OCI-LY3 (cell line): ENCODE measurements at regions not wholly inside any gene's neighbourhood (a gene's known extent, or its start where the extent isn't known, plus 50 kb on each side); places are given as distances from the start of the nearest gene placed in this dataset.

Experiments used
- H2AFZ ChIP-seq: fragments of 200-600, 300-600 bp; shearing (Covaris generic); 2 replicates; pipeline ENCODE4 v1.6.0; 2014; ENCODE audit warnings: antibody characterized with exemption, low read depth, low read length
- H3K27ac ChIP-seq: fragments of 200-600, 300-600 bp; sonication (generic); 2 replicates; pipeline ENCODE4 v1.5.1; 2014; ENCODE audit warnings: mild to moderate bottlenecking, low read length, moderate library complexity, mixed read lengths
- H3K27me3 ChIP-seq: fragments of 200-600, 300-600 bp; sonication (generic); 2 replicates; pipeline ENCODE4 v1.6.1; 2014; ENCODE audit warnings: low read depth, low read length, mixed read lengths
- H3K36me3 ChIP-seq: fragments of 200-600, 300-600 bp; sonication (generic); replicated peaks from 2 replicates; pipeline ENCODE3; 2014; ENCODE audit warnings: low read depth, low read length, mixed read lengths
- H3K4me1 ChIP-seq: fragments of 300-600, 200-600 bp; sonication (generic); 2 replicates; pipeline ENCODE4 v1.6.1; 2014; ENCODE audit warnings: low read length, mixed read lengths
- H3K4me2 ChIP-seq: fragments of 200-600, 300-600 bp; sonication (generic); 2 replicates; pipeline ENCODE4 v1.6.1; 2014; ENCODE audit warnings: low read length, mixed read lengths
- H3K4me3 ChIP-seq: fragments of 300-600, 200-600 bp; sonication (generic); 2 replicates; pipeline ENCODE4 v1.5.1; 2014; ENCODE audit warnings: antibody characterized with exemption, mild to moderate bottlenecking, low read length, moderate library complexity
- H3K79me2 ChIP-seq: fragments of 300-600, 200-600 bp; shearing (Covaris generic); 2 replicates; pipeline ENCODE4 v1.6.1; 2014; ENCODE audit warnings: mild to moderate bottlenecking, low read length, mixed read lengths
- H3K9ac ChIP-seq: fragments of 300-600, 200-600 bp; shearing (Covaris generic); 2 replicates; pipeline ENCODE4 v1.6.0; 2014; ENCODE audit warnings: mild to moderate bottlenecking, low read length, moderate library complexity
- H3K9me3 ChIP-seq: fragments of 200-600, 300-600 bp; shearing (Covaris generic); 2 replicates; pipeline ENCODE4 v1.6.1; 2014; ENCODE audit warnings: low read length, mixed read lengths; ENCODE audit not compliant: insufficient read depth
- H4K20me1 ChIP-seq: fragments of 200-600, 300-600 bp; sonication (generic); 2 replicates; pipeline ENCODE4 v1.6.1; 2016; ENCODE audit warnings: low read length, mixed read lengths; ENCODE audit not compliant: insufficient read depth
- EZH2phosphoT487 ChIP-seq: fragments of 200-600 bp; shearing (Covaris generic); IDR thresholded peaks from 2 replicates; pipeline ENCODE4 v1.6.1; 2018; ENCODE audit warnings: antibody characterized with exemption, mixed run types, low read depth
- TF ChIP-seq, protein P1 (sequence below): fragments of 200-600, 300-600 bp; sonication (generic); IDR thresholded peaks from 2 replicates; pipeline ENCODE4 v1.5.1; 2014; ENCODE audit warnings: antibody characterized with exemption, low read length, low read depth

DNA sequence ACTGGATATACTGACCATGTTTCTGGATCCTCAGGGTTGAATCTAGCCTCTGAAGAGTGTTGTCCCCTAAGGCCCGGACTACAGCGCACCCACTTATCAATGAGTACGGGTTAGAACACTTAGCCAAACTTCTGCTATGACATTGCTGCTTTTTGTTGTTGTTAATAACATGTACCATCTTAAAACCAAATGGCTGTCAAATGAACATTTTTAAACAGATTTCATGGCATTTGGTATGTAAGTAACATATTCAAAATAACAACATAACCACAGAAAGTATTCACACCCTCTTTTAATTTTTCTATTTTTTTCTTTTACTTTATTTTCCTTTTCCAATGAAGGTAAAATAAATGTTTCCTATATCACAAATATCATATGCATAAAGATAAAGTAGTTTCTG is 1292.5 kb upstream of the TENM4 start:
- no peak overlapping the region for H3K4me2 ChIP-seq
- H3K9me3 ChIP-seq, result no peaks in the 10 kb centered on the region
- H3K9ac ChIP-seq, result no peak overlapping the region
- no peaks in the 10 kb centered on the region for H3K36me3 ChIP-seq
- no peak overlapping the region for H3K4me3 ChIP-seq
- no peaks in the 10 kb centered on the region for H3K4me1 ChIP-seq
- no peaks in the 10 kb centered on the region for H3K27me3 ChIP-seq
- H4K20me1 ChIP-seq, result no peaks in the 10 kb centered on the region
- no peak overlapping the region for H3K27ac ChIP-seq
- TF ChIP-seq, protein P1, sequence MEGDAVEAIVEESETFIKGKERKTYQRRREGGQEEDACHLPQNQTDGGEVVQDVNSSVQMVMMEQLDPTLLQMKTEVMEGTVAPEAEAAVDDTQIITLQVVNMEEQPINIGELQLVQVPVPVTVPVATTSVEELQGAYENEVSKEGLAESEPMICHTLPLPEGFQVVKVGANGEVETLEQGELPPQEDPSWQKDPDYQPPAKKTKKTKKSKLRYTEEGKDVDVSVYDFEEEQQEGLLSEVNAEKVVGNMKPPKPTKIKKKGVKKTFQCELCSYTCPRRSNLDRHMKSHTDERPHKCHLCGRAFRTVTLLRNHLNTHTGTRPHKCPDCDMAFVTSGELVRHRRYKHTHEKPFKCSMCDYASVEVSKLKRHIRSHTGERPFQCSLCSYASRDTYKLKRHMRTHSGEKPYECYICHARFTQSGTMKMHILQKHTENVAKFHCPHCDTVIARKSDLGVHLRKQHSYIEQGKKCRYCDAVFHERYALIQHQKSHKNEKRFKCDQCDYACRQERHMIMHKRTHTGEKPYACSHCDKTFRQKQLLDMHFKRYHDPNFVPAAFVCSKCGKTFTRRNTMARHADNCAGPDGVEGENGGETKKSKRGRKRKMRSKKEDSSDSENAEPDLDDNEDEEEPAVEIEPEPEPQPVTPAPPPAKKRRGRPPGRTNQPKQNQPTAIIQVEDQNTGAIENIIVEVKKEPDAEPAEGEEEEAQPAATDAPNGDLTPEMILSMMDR, result no peak
- TF ChIP-seq EZH2phosphoT487, result no peak
- H3K79me2 ChIP-seq, result no peaks in the 10 kb centered on the region
- no peak overlapping the region for H2AFZ ChIP-seq

DNA sequence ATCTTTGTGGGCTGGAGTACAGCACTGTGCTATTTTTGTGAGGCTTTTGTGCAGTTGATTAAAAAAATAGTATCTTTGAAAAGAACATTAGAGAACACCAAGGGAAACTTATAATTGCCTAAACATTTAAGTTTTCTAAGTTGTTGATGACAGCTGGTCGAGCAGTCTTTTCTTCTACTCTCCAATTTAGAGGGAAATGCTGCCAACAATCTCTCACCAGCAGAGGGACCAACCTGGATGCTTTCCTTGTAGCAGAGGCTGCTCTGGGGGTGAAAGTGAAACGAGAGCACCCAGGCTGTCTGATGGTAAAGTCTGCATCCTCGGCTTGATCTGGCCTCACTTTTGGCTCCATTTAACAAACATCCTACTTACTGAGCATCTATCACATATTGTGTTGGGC is 1286.5 kb upstream of the TENM4 start:
- H2AFZ ChIP-seq, result peak overlapping the region; percentile 93
- TF ChIP-seq, protein P1, result peak; percentile 79
- no peak for TF ChIP-seq EZH2phosphoT487
- H3K4me3 ChIP-seq, result peak overlapping the region; percentile 56
- H3K9me3 ChIP-seq, result 0 out of 2 replicates have a peak, but pooled peaks cover 3% of the 10 kb centered on the region
- no peaks in the 10 kb centered on the region for H4K20me1 ChIP-seq
- peak overlapping the region; percentile 32; the same call in 1 of the 2 replicates for H3K9ac ChIP-seq
- peak overlapping the region; percentile 79 for H3K4me2 ChIP-seq
- no peaks in the 10 kb centered on the region for H3K36me3 ChIP-seq
- H3K27me3 ChIP-seq, result no peaks in the 10 kb centered on the region
- no peak overlapping the region for H3K27ac ChIP-seq
- no peaks in the 10 kb centered on the region for H3K79me2 ChIP-seq
- peaks cover 35% of the 10 kb centered on the region for H3K4me1 ChIP-seq

DNA sequence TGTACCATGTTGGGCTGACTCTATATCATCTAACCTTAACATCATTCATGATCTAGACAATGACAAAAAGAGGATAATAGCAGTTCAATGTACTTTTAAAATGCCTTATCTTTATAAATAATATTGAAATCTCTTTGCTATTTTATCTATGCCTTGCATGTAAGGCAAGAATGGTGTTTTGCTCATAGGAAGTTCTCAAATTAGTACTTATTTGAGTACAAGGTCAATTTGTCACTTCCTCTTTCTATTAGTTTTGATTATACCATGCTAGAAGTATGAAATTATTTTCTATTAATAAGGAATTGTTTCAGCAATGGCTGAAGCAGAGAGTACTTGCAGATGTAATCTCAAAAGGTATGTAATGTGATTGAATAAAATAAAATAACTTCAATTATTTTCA is 1285.4 kb upstream of the TENM4 start:
- H4K20me1 ChIP-seq, result no peaks in the 10 kb centered on the region
- no peak overlapping the region for H3K9ac ChIP-seq
- H3K79me2 ChIP-seq, result no peaks in the 10 kb centered on the region
- H2AFZ ChIP-seq, result no peak overlapping the region
- peak overlapping the region; percentile 31; the same call in 1 of the 2 replicates for H3K4me2 ChIP-seq
- H3K27me3 ChIP-seq, result no peaks in the 10 kb centered on the region
- no peak overlapping the region for H3K4me3 ChIP-seq
- TF ChIP-seq, protein P1, result no peak
- no peak for TF ChIP-seq EZH2phosphoT487
- H3K9me3 ChIP-seq, result 0 out of 2 replicates have a peak, but pooled peaks cover 3% of the 10 kb centered on the region
- no peaks in the 10 kb centered on the region for H3K36me3 ChIP-seq
- H3K4me1 ChIP-seq, result peaks cover 35% of the 10 kb centered on the region
- no peak overlapping the region for H3K27ac ChIP-seq

DNA sequence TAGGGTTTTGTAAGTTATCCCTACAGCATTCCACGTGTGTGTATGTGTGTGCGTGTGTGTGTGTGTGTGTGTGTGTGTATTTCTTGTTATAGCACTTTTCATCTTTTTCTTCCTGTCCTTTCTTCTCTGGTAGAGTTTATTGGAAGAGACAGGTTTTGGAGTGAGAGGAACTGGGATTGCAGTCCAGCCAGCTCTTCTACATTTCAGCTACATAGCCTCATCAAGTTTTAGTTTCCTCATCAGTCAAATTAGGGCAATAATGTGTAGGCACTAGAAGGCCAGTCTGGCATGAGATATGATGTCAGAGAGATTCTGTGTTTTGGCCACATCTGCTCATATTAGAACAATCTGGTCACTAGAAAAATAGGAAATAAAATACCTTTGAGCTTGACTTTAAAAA is 1283.5 kb upstream of the TENM4 start:
- H3K9ac ChIP-seq, result no peak overlapping the region
- H3K4me3 ChIP-seq, result no peak overlapping the region
- H3K27me3 ChIP-seq, result no peaks in the 10 kb centered on the region
- no peaks in the 10 kb centered on the region for H3K36me3 ChIP-seq
- H4K20me1 ChIP-seq, result no peaks in the 10 kb centered on the region
- no peak for TF ChIP-seq EZH2phosphoT487
- TF ChIP-seq, protein P1, result no peak
- peaks cover 35% of the 10 kb centered on the region for H3K4me1 ChIP-seq
- H3K9me3 ChIP-seq, result 0 out of 2 replicates have a peak, but pooled peaks cover 3% of the 10 kb centered on the region
- H3K79me2 ChIP-seq, result no peaks in the 10 kb centered on the region
- H2AFZ ChIP-seq, result no peak overlapping the region
- H3K4me2 ChIP-seq, result no peak overlapping the region
- no peak overlapping the region for H3K27ac ChIP-seq
